ENCODE measurements at regions not wholly inside any gene's neighbourhood (a gene's known extent, or its start where the extent isn't known, plus 50 kb on each side); places are given as distances from the start of the nearest gene placed in this dataset.

GRCh38 chr2:144694456-144694855, 174.5 kb upstream of the ZEB2 start:
- no peak for DNase-seq
- POLR2A ChIA-PET: no interaction called here
- Mint-ChIP-seq H3K4me3 (no peak overlapping the region), H3K27me3 (no peaks in the 10 kb centered on the region), H3K4me1 (no peaks in the 10 kb centered on the region), H3K9me3 (ENCODE audit: insufficient read depth) (no peaks in the 10 kb centered on the region), H3K27ac (no peak overlapping the region)
- H3K4me2 ChIP-seq (replicated peaks; ENCODE audit: low read depth, low read length, poor library complexity, severe bottlenecking): no peak overlapping the region
- H3K4me1 ChIP-seq (ENCODE audit: control insufficient read depth in 2 of 2, insufficient read depth in 2 of 2, low read length in 2 of 2): no peaks in the 10 kb centered on the region
- no peak for ATAC-seq (ENCODE audit: low read depth)
- intact Hi-C loops (cut with micrococcal nuclease): no loop called here
- no peak overlapping the region for H3K27ac ChIP-seq (ENCODE audit: low read length in 2 of 2)
- H4K20me1 ChIP-seq (ENCODE audit: control insufficient read depth, insufficient read depth, low read length, poor library complexity, severe bottlenecking): no peaks in the 10 kb centered on the region
- no peak overlapping the region for H3K4me3 ChIP-seq (ENCODE audit: control extremely low read depth in 1 of 5, extremely low read depth in 1 of 5, insufficient read depth in 1 of 5, low read depth in 2 of 5, low read length in 4 of 5)
- H3K27me3 ChIP-seq (replicated peaks in 1 of 4; ENCODE audit: control extremely low read depth in 1 of 4, control insufficient read depth in 3 of 4, insufficient read depth in 4 of 4, low read length in 3 of 4): no peaks in the 10 kb centered on the region
- CTCF ChIA-PET: no interaction called here
- WGBS (ENCODE audit: insufficient coverage): no CpG with 5 or more reads among the region's 1 CpG
- H3K79me2 ChIP-seq (ENCODE audit: control insufficient read depth, insufficient read depth, low read length): no peaks in the 10 kb centered on the region
- no peak overlapping the region for H3K9ac ChIP-seq (ENCODE audit: low read length)
- TF ChIP-seq EZH2 (IDR thresholded peaks at IDR 0.05; ENCODE audit: borderline replicate concordance, insufficient read depth, low read depth, low read length, poor library complexity, severe bottlenecking): no peak
- TF ChIP-seq CTCF (IDR thresholded peaks at IDR 0.05): no peak
- H3K36me3 ChIP-seq (replicated peaks in 1 of 2; ENCODE audit: control extremely low read depth in 1 of 2, control insufficient read depth in 1 of 2, extremely low read depth in 1 of 2, insufficient read depth in 2 of 2, low read length in 1 of 2): no peaks in the 10 kb centered on the region
- H3K9me3 ChIP-seq (ENCODE audit: control extremely low read depth in 1 of 3, control insufficient read depth in 2 of 3, insufficient read depth in 1 of 3, low read length in 2 of 3): no peaks in the 10 kb centered on the region
- H2AFZ ChIP-seq (ENCODE audit: insufficient read depth, low read depth, low read length, poor library complexity, severe bottlenecking): no peak overlapping the region

- Mint-ChIP-seq H3K9me3 (ENCODE audit: insufficient read depth) (no peaks in the 10 kb centered on the region), H3K4me1 (peaks cover 4% of the 10 kb centered on the region), H3K27ac (no peak overlapping the region), H3K27me3 (no peaks in the 10 kb centered on the region), H3K4me3 (no peak overlapping the region)
- ChIA-PET POLR2A (no interaction called here), CTCF (no interaction called here)
- Histone ChIP-seq H4K20me1 (ENCODE audit: control insufficient read depth, insufficient read depth, low read length, poor library complexity, severe bottlenecking) (no peaks in the 10 kb centered on the region), H3K4me2 (replicated peaks; ENCODE audit: low read depth, low read length, poor library complexity, severe bottlenecking) (no peak overlapping the region), H3K36me3 (replicated peaks in 1 of 2; ENCODE audit: control extremely low read depth in 1 of 2, control insufficient read depth in 1 of 2, extremely low read depth in 1 of 2, insufficient read depth in 2 of 2, low read length in 1 of 2) (no peaks in the 10 kb centered on the region), H3K9me3 (ENCODE audit: control extremely low read depth in 1 of 3, control insufficient read depth in 2 of 3, insufficient read depth in 1 of 3, low read length in 2 of 3) (no peaks in the 10 kb centered on the region), H3K27me3 (replicated peaks in 1 of 4; ENCODE audit: control extremely low read depth in 1 of 4, control insufficient read depth in 3 of 4, insufficient read depth in 4 of 4, low read length in 3 of 4) (no peaks in the 10 kb centered on the region), H3K79me2 (ENCODE audit: control insufficient read depth, insufficient read depth, low read length) (no peaks in the 10 kb centered on the region), H3K27ac (ENCODE audit: low read length in 2 of 2) (no peak overlapping the region), H2AFZ (ENCODE audit: insufficient read depth, low read depth, low read length, poor library complexity, severe bottlenecking) (no peak overlapping the region), H3K9ac (ENCODE audit: low read length) (no peak overlapping the region), H3K4me3 (ENCODE audit: control extremely low read depth in 1 of 5, extremely low read depth in 1 of 5, insufficient read depth in 1 of 5, low read depth in 2 of 5, low read length in 4 of 5) (no peak overlapping the region), H3K4me1 (ENCODE audit: control insufficient read depth in 2 of 2, insufficient read depth in 2 of 2, low read length in 2 of 2) (no peaks in the 10 kb centered on the region)
- TF ChIP-seq EZH2 (IDR thresholded peaks at IDR 0.05; ENCODE audit: borderline replicate concordance, insufficient read depth, low read depth, low read length, poor library complexity, severe bottlenecking) (no peak), CTCF (IDR thresholded peaks at IDR 0.05) (no peak)
- no CpG with 5 or more reads among the region's 3 CpGs for WGBS (ENCODE audit: insufficient coverage)
- no peak for DNase-seq
- ATAC-seq (ENCODE audit: low read depth): no peak
- intact Hi-C loops (cut with micrococcal nuclease): no loop called here
These were observed 173.3 kb upstream of the ZEB2 start for GRCh38 chr2:144693179-144693578.
